Lung (tissue), 11 donors: ENCODE measurements at regions not wholly inside any gene's neighbourhood (a gene's known extent, or its start where the extent isn't known, plus 50 kb on each side); places are given as distances from the start of the nearest gene placed in this dataset.

Experiments
- ATAC-seq: fragments of 200-7000 bp; cut with Tn5 transposase; one replicate; pipeline ENCODE4 v1.9.1; 2020; ENCODE audit warnings: moderate number of reproducible peaks; ENCODE audit not compliant: insufficient read depth, low FRiP score
- DNase-seq, 3 donors: peaks; one replicate each; pipeline ENCODE4 v3.0.0-alpha.2; 2013 to 2017
- H3K27ac ChIP-seq, 2 donors: one replicate each; pipeline ENCODE4 v1.5.1; 2013; ENCODE audit warnings: mild to moderate bottlenecking in 2 of 2, moderate library complexity in 2 of 2, control low read depth in 1 of 2, inconsistent platforms in 1 of 2, low read depth in 1 of 2, low read length in 1 of 2
- H3K27me3 ChIP-seq, 3 donors: one replicate each; pipeline ENCODE4 v1.5.1; 2013; ENCODE audit warnings: low read length in 2 of 3; ENCODE audit not compliant: control insufficient read depth in 3 of 3, insufficient read depth in 3 of 3
- H3K36me3 ChIP-seq, 4 donors: one replicate each; pipeline ENCODE4 v1.5.1; 2013; ENCODE audit warnings: low read length in 4 of 4, mild to moderate bottlenecking in 1 of 4, moderate library complexity in 1 of 4; ENCODE audit not compliant: control insufficient read depth in 4 of 4, insufficient read depth in 4 of 4
- H3K4me1 ChIP-seq, 5 donors: one replicate each; pipeline ENCODE4 v1.5.1; 2013; ENCODE audit warnings: low read length in 5 of 5, mild to moderate bottlenecking in 2 of 5, moderate library complexity in 1 of 5; ENCODE audit not compliant: control insufficient read depth in 5 of 5, insufficient read depth in 5 of 5
- H3K4me3 ChIP-seq: one replicate; pipeline ENCODE4 v1.5.1; 2013; ENCODE audit warnings: mild to moderate bottlenecking, control low read depth, moderate library complexity
- H3K9ac ChIP-seq, 2 donors: one replicate each; pipeline ENCODE4 v1.5.1; 2013; ENCODE audit warnings: low read length in 2 of 2, control low read depth in 1 of 2; ENCODE audit not compliant: insufficient read depth in 1 of 2
- H3K9me3 ChIP-seq, 4 donors: one replicate each; pipeline ENCODE4 v1.5.1; 2013; ENCODE audit warnings: low read length in 3 of 4, mild to moderate bottlenecking in 1 of 4, moderate library complexity in 1 of 4; ENCODE audit not compliant: control insufficient read depth in 4 of 4, insufficient read depth in 3 of 4
- CTCF ChIP-seq: IDR thresholded peaks from 2 replicates; pipeline ENCODE4 v1.5.1; 2012; ENCODE audit warnings: mild to moderate bottlenecking; ENCODE audit errors: control extremely low read depth, extremely low read depth
- whole genome bisulfite sequencing, 2 donors: extraction: QIAGEN DNeasy Blood & Tissue Kit; methylation state at CpG; one replicate each; pipeline ENCODE4 v1.1.7; 2013; 5-methylcytosine and 5-hydroxymethylcytosine counted together
- donor health status: control.
- donor health status: control.
- donor health status: Bipolar disorder and iron deficiency.
- donor health status: healthy.
- donor health status: DM: yes; HTN: yes; CAD: no.

DNA sequence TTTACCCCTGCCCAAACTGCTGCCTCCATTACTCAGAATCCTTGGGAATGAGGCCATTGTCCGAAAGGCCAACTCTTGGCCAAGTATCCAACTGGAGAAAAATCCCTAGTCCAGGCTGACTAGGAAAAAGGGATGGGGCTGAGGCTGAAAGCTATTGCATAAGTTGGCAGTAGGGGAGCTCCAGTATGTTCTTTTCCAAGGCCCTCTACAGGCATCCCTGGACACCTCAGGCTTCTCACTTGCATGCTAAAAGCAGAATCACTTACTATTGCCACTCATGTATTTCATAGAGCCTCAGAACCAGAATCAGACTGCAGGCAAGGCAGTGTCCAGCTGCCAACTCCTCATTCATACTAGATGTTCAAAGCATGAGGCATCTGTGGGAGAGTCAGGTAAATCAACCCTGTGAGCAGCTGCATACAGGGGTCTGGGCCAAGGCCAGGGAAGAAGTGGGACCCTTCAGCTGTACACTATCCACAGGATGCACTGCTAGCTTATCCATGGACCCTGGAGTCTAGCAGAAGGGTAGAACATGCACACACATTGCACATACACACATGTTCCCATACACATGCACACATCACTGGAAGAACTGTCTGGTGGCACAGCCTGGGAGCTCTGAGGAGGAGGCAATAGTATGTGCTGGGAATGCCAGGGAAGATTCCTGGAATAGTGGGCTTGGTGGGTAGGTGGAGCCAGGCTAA lies 195.3 kb downstream of the C1orf94 start:
- Histone ChIP-seq H3K4me1 (no peaks in the 10 kb centered on the region), H3K27ac (no peak overlapping the region)
- no peak for ATAC-seq

GRCh38 chr1:34372891-34373290 lies 196.2 kb downstream of the C1orf94 start:
- Histone ChIP-seq H3K27me3 (peaks cover 0 to 4% (median 0%) of the 10 kb centered on the region in 3 donors), H3K4me1 (no peaks in the 10 kb centered on the region), H3K4me3 (no peak overlapping the region), H3K27ac (no peak overlapping the region), H3K9me3 (no peaks in the 10 kb centered on the region), H3K9ac (no peak overlapping the region), H3K36me3 (no peaks in the 10 kb centered on the region)
- ATAC-seq, result no peak
- DNase-seq, result no peak
- no peak for TF ChIP-seq CTCF
- 70 to 71% methylated on average over 1 of the region's 1 CpG for WGBS, 2 donors

More for the DNA sequence above, 195.3 kb downstream of the C1orf94 start:
- no peak for TF ChIP-seq CTCF
- H3K4me3 ChIP-seq, result no peak overlapping the region
- no peak for DNase-seq
- H3K36me3 ChIP-seq, result no peaks in the 10 kb centered on the region
- no peaks in the 10 kb centered on the region for H3K9me3 ChIP-seq
- no peak overlapping the region for H3K9ac ChIP-seq
- H3K27me3 ChIP-seq, result peaks cover 0 to 4% (median 0%) of the 10 kb centered on the region in 3 donors
- WGBS, 2 donors, result 75 to 79% methylated on average over 1 of the region's 1 CpG

DNA sequence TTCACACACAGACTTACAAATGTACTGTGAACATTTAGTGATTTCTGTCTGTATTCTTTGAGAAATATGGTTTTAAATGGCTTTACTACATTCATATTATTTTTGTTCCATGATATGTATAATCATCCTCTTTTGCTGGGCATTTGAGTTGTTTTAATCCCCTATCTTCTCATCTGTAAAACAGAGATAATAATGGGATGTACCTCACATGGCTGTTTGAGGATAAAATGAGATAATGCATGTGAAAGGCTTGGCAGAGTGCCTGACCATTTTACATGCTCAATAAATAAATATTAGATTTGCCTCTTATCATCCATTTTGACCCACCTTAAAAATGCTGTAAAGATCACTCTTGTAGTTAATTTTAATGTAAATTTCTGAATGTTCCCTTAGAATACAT lies 197.2 kb downstream of the C1orf94 start:
- ATAC-seq, result no peak
- no peak for DNase-seq
- Histone ChIP-seq H3K36me3 (no peaks in the 10 kb centered on the region), H3K27ac (no peak overlapping the region), H3K4me1 (no peaks in the 10 kb centered on the region), H3K9me3 (no peaks in the 10 kb centered on the region), H3K27me3 (peaks cover 0 to 4% (median 0%) of the 10 kb centered on the region in 3 donors), H3K9ac (no peak overlapping the region), H3K4me3 (no peak overlapping the region)
- TF ChIP-seq CTCF, result no peak

GRCh38 chr1:34376531-34376930 lies 199.8 kb downstream of the C1orf94 start:
- no peak for TF ChIP-seq CTCF
- H3K4me1 ChIP-seq, result no peaks in the 10 kb centered on the region
- no peak for DNase-seq
- no peak overlapping the region for H3K27ac ChIP-seq
- no peak overlapping the region for H3K4me3 ChIP-seq
- ATAC-seq, result no peak
- H3K9me3 ChIP-seq, result no peaks in the 10 kb centered on the region
- H3K9ac ChIP-seq, result no peak overlapping the region
- no peaks in the 10 kb centered on the region for H3K36me3 ChIP-seq
- H3K27me3 ChIP-seq, result peaks cover 0 to 4% (median 0%) of the 10 kb centered on the region in 3 donors
- 35 to 58% methylated on average over 2 of the region's 2 CpGs for whole genome bisulfite sequencing, 2 donors
